ENCODE measurements at regions not wholly inside any gene's neighbourhood (a gene's known extent, or its start where the extent isn't known, plus 50 kb on each side); places are given as distances from the start of the nearest gene placed in this dataset.

DNA sequence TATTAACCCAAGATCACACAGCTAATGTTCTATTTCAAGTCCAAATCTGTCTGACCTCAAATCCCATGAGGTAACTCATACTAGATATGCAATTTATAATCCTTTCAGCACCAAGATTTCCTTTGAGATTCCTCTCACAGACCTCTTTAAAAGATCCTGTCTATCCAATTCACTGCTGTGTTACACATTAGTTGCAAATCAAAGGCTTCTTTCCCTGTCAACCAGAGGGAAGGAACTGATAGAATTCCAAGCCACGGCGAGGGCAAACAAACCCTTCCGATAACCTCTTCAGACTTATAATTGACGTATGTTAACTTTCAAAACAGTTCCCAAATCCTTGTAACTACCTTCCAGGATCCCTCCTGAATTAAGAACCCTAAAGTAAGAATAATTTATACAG lies 168.9 kb downstream of the DRD1 start (continued):
- TF ChIP-seq, protein P1, sequence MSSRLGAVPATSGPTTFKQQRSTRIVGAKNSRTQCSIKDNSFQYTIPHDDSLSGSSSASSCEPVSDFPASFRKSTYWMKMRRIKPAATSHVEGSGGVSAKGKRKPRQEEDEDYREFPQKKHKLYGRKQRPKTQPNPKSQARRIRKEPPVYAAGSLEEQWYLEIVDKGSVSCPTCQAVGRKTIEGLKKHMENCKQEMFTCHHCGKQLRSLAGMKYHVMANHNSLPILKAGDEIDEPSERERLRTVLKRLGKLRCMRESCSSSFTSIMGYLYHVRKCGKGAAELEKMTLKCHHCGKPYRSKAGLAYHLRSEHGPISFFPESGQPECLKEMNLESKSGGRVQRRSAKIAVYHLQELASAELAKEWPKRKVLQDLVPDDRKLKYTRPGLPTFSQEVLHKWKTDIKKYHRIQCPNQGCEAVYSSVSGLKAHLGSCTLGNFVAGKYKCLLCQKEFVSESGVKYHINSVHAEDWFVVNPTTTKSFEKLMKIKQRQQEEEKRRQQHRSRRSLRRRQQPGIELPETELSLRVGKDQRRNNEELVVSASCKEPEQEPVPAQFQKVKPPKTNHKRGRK (CRISPR knock-in tag; IDR thresholded peaks at IDR 0.05; ENCODE audit: borderline replicate concordance): no peak
- TF ChIP-seq GTF2I (CRISPR knock-in tag; conservative IDR thresholded peaks at IDR 0.05) (no peak), FOXK1 (CRISPR knock-in tag; IDR thresholded peaks at IDR 0.05) (no peak), ZNF219 (CRISPR knock-in tag; IDR thresholded peaks at IDR 0.05; ENCODE audit: borderline replicate concordance) (no peak), TCF7 (CRISPR knock-in tag; IDR thresholded peaks at IDR 0.05; ENCODE audit: low read depth) (no peak), ELF4 (CRISPR knock-in tag; IDR thresholded peaks at IDR 0.05; ENCODE audit: low read depth) (no peak), NFYB (CRISPR knock-in tag; conservative IDR thresholded peaks at IDR 0.05; ENCODE audit: low read depth) (no peak), HMGA2 (CRISPR knock-in tag; IDR thresholded peaks at IDR 0.05) (no peak), ZNF317 (CRISPR knock-in tag; IDR thresholded peaks at IDR 0.05; ENCODE audit: borderline replicate concordance, low read depth) (no peak), TEAD4 (CRISPR knock-in tag; IDR thresholded peaks at IDR 0.05) (no peak), CREM (CRISPR knock-in tag; IDR thresholded peaks at IDR 0.05) (no peak), ZNF263 (CRISPR knock-in tag; IDR thresholded peaks at IDR 0.05; ENCODE audit: low read depth) (no peak)
- TF ChIP-seq, protein P2, sequence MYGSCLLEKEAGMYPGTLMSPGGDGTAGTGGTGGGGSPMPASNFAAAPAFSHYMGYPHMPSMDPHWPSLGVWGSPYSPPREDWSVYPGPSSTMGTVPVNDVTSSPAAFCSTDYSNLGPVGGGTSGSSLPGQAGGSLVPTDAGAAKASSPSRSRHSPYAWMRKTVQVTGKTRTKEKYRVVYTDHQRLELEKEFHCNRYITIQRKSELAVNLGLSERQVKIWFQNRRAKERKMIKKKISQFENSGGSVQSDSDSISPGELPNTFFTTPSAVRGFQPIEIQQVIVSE (CRISPR knock-in tag; IDR thresholded peaks at IDR 0.05; ENCODE audit: borderline replicate concordance): no peak

DNA sequence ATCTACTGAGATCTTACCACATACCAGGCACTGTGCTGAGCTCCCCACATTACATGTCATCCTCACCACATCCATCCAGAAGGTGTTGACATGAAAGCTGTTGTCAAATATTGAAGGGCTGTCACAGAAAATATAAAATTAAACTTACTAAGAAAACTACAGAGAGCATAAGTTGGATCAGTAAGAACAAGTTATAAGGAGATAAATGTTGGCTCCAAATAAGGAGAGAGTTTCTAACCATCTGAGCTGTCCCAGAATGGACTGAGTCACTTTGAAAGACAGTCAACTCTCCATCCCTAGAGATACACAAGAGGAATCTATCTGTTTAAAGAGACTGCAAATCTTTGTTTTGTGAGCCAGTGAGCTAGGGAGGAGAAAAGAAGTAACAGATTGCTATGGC lies 169.8 kb downstream of the DRD1 start:
- Mint-ChIP-seq H3K4me1 (no peaks in the 10 kb centered on the region), H3K4me3 (no peak overlapping the region), H3K9me3 (peaks cover 5% of the 10 kb centered on the region), H3K36me3 (no peaks in the 10 kb centered on the region), H3K27me3 (ENCODE audit: low read depth) (peaks cover 14% of the 10 kb centered on the region), H3K27ac (no peak overlapping the region)
- ATAC-seq (no peak), DNase-seq (ENCODE audit: low spot score) (no peak)
- CTCF ChIA-PET: no interaction called here
- POLR2A ChIA-PET: no interaction called here
- TF ChIP-seq CREM (CRISPR knock-in tag; IDR thresholded peaks at IDR 0.05) (no peak), CBFB (CRISPR knock-in tag; IDR thresholded peaks at IDR 0.05; ENCODE audit: low read depth) (no peak), GTF2I (CRISPR knock-in tag; conservative IDR thresholded peaks at IDR 0.05) (no peak), ZNF121 (CRISPR knock-in tag; IDR thresholded peaks at IDR 0.05) (no peak), NR3C1 (CRISPR knock-in tag; conservative IDR thresholded peaks at IDR 0.05; ENCODE audit: low read depth) (no peak)
- TF ChIP-seq, protein P3, sequence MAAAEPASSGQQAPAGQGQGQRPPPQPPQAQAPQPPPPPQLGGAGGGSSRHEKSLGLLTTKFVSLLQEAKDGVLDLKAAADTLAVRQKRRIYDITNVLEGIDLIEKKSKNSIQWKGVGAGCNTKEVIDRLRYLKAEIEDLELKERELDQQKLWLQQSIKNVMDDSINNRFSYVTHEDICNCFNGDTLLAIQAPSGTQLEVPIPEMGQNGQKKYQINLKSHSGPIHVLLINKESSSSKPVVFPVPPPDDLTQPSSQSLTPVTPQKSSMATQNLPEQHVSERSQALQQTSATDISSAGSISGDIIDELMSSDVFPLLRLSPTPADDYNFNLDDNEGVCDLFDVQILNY (CRISPR knock-in tag; IDR thresholded peaks at IDR 0.05): no peak
- TF ChIP-seq, protein P4, sequence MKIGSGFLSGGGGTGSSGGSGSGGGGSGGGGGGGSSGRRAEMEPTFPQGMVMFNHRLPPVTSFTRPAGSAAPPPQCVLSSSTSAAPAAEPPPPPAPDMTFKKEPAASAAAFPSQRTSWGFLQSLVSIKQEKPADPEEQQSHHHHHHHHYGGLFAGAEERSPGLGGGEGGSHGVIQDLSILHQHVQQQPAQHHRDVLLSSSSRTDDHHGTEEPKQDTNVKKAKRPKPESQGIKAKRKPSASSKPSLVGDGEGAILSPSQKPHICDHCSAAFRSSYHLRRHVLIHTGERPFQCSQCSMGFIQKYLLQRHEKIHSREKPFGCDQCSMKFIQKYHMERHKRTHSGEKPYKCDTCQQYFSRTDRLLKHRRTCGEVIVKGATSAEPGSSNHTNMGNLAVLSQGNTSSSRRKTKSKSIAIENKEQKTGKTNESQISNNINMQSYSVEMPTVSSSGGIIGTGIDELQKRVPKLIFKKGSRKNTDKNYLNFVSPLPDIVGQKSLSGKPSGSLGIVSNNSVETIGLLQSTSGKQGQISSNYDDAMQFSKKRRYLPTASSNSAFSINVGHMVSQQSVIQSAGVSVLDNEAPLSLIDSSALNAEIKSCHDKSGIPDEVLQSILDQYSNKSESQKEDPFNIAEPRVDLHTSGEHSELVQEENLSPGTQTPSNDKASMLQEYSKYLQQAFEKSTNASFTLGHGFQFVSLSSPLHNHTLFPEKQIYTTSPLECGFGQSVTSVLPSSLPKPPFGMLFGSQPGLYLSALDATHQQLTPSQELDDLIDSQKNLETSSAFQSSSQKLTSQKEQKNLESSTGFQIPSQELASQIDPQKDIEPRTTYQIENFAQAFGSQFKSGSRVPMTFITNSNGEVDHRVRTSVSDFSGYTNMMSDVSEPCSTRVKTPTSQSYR (CRISPR knock-in tag; IDR thresholded peaks at IDR 0.05): no peak
- TF ChIP-seq, protein P5, sequence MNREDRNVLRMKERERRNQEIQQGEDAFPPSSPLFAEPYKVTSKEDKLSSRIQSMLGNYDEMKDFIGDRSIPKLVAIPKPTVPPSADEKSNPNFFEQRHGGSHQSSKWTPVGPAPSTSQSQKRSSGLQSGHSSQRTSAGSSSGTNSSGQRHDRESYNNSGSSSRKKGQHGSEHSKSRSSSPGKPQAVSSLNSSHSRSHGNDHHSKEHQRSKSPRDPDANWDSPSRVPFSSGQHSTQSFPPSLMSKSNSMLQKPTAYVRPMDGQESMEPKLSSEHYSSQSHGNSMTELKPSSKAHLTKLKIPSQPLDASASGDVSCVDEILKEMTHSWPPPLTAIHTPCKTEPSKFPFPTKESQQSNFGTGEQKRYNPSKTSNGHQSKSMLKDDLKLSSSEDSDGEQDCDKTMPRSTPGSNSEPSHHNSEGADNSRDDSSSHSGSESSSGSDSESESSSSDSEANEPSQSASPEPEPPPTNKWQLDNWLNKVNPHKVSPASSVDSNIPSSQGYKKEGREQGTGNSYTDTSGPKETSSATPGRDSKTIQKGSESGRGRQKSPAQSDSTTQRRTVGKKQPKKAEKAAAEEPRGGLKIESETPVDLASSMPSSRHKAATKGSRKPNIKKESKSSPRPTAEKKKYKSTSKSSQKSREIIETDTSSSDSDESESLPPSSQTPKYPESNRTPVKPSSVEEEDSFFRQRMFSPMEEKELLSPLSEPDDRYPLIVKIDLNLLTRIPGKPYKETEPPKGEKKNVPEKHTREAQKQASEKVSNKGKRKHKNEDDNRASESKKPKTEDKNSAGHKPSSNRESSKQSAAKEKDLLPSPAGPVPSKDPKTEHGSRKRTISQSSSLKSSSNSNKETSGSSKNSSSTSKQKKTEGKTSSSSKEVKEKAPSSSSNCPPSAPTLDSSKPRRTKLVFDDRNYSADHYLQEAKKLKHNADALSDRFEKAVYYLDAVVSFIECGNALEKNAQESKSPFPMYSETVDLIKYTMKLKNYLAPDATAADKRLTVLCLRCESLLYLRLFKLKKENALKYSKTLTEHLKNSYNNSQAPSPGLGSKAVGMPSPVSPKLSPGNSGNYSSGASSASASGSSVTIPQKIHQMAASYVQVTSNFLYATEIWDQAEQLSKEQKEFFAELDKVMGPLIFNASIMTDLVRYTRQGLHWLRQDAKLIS (CRISPR knock-in tag; IDR thresholded peaks at IDR 0.05; ENCODE audit: borderline replicate concordance): no peak
- TF ChIP-seq, protein P6, sequence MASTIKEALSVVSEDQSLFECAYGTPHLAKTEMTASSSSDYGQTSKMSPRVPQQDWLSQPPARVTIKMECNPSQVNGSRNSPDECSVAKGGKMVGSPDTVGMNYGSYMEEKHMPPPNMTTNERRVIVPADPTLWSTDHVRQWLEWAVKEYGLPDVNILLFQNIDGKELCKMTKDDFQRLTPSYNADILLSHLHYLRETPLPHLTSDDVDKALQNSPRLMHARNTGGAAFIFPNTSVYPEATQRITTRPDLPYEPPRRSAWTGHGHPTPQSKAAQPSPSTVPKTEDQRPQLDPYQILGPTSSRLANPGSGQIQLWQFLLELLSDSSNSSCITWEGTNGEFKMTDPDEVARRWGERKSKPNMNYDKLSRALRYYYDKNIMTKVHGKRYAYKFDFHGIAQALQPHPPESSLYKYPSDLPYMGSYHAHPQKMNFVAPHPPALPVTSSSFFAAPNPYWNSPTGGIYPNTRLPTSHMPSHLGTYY (CRISPR knock-in tag; IDR thresholded peaks at IDR 0.05): no peak
- TF ChIP-seq, protein P7, sequence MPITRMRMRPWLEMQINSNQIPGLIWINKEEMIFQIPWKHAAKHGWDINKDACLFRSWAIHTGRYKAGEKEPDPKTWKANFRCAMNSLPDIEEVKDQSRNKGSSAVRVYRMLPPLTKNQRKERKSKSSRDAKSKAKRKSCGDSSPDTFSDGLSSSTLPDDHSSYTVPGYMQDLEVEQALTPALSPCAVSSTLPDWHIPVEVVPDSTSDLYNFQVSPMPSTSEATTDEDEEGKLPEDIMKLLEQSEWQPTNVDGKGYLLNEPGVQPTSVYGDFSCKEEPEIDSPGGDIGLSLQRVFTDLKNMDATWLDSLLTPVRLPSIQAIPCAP (CRISPR knock-in tag; IDR thresholded peaks at IDR 0.05): no peak
- TF ChIP-seq, protein P8, sequence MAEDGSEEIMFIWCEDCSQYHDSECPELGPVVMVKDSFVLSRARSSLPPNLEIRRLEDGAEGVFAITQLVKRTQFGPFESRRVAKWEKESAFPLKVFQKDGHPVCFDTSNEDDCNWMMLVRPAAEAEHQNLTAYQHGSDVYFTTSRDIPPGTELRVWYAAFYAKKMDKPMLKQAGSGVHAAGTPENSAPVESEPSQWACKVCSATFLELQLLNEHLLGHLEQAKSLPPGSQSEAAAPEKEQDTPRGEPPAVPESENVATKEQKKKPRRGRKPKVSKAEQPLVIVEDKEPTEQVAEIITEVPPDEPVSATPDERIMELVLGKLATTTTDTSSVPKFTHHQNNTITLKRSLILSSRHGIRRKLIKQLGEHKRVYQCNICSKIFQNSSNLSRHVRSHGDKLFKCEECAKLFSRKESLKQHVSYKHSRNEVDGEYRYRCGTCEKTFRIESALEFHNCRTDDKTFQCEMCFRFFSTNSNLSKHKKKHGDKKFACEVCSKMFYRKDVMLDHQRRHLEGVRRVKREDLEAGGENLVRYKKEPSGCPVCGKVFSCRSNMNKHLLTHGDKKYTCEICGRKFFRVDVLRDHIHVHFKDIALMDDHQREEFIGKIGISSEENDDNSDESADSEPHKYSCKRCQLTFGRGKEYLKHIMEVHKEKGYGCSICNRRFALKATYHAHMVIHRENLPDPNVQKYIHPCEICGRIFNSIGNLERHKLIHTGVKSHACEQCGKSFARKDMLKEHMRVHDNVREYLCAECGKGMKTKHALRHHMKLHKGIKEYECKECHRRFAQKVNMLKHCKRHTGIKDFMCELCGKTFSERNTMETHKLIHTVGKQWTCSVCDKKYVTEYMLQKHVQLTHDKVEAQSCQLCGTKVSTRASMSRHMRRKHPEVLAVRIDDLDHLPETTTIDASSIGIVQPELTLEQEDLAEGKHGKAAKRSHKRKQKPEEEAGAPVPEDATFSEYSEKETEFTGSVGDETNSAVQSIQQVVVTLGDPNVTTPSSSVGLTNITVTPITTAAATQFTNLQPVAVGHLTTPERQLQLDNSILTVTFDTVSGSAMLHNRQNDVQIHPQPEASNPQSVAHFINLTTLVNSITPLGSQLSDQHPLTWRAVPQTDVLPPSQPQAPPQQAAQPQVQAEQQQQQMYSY (CRISPR knock-in tag; IDR thresholded peaks at IDR 0.05): no peak

Data from WTC11 (cell line).